Fibroblast of lung (primary cell): ENCODE measurements at regions not wholly inside any gene's neighbourhood (a gene's known extent, or its start where the extent isn't known, plus 50 kb on each side); places are given as distances from the start of the nearest gene placed in this dataset.
A peak's percentile ranks its signal among the peaks of the same experiment; 100 is the strongest.

Source experiments
- DNase-seq, 2 donors: peaks; one replicate each; pipeline versions ENCODE4 v3.0.0 to v3.0.0-alpha.2; 2010; ENCODE audit warnings: low read depth in 2 of 2
- H2AFZ ChIP-seq: 2 replicates; pipeline ENCODE4 v1.5.1; 2012; ENCODE audit warnings: low read length, control low read depth, inconsistent platforms
- H3K27ac ChIP-seq: 2 replicates; pipeline ENCODE4 v1.5.1; 2011; ENCODE audit warnings: low read length, control low read depth; ENCODE audit not compliant: insufficient read depth
- H3K27me3 ChIP-seq: 2 replicates; pipeline ENCODE4 v1.5.1; 2011; ENCODE audit warnings: mild to moderate bottlenecking, low read length; ENCODE audit not compliant: control insufficient read depth, insufficient read depth
- H3K36me3 ChIP-seq: 2 replicates; pipeline ENCODE4 v1.5.1; 2011; ENCODE audit warnings: low read length; ENCODE audit not compliant: control insufficient read depth, insufficient read depth
- H3K4me1 ChIP-seq: 2 replicates; pipeline ENCODE4 v1.5.1; 2011; ENCODE audit warnings: low read length; ENCODE audit not compliant: control insufficient read depth, insufficient read depth; ENCODE audit errors: extremely low read depth
- H3K4me2 ChIP-seq: 2 replicates; pipeline ENCODE4 v1.5.1; 2011; ENCODE audit warnings: low read length, control low read depth; ENCODE audit not compliant: insufficient read depth; ENCODE audit errors: extremely low read depth
- H3K4me3 ChIP-seq, 4 experiments: fragments of 200-600 bp in 1 of 4; sonication (generic) in 1 of 4; replicated peaks in 1 of 4; 2 replicates each; pipeline ENCODE4 v1.5.1; 2011 to 2016; ENCODE audit warnings: low read length in 4 of 4, low read depth in 3 of 4, mild to moderate bottlenecking in 3 of 4, control low read depth in 2 of 4, inconsistent platforms in 1 of 4, mixed read lengths in 1 of 4; ENCODE audit not compliant: insufficient read depth in 1 of 4; ENCODE audit errors: control extremely low read depth in 1 of 4
- H3K79me2 ChIP-seq: 2 replicates; pipeline ENCODE4 v1.5.1; 2012; ENCODE audit warnings: mild to moderate bottlenecking, low read length, inconsistent platforms; ENCODE audit not compliant: control insufficient read depth, insufficient read depth
- H3K9ac ChIP-seq: 2 replicates; pipeline ENCODE4 v1.5.1; 2011; ENCODE audit warnings: mild to moderate bottlenecking, low read length, control low read depth; ENCODE audit not compliant: insufficient read depth
- H3K9me3 ChIP-seq: 2 replicates; pipeline ENCODE4 v1.5.1; 2012; ENCODE audit warnings: low read depth, low read length; ENCODE audit not compliant: control insufficient read depth, insufficient read depth
- H4K20me1 ChIP-seq: 2 replicates; pipeline ENCODE4 v1.5.1; 2011; ENCODE audit warnings: low read length; ENCODE audit not compliant: control insufficient read depth, insufficient read depth; ENCODE audit errors: extremely low read depth
- EZH2 ChIP-seq: IDR thresholded peaks from 2 replicates; pipeline ENCODE4 v1.5.1; 2012; ENCODE audit warnings: low read length, control low read depth, mild to moderate bottlenecking; ENCODE audit errors: missing control alignments
- TF ChIP-seq, protein P1 (sequence below), 2 donors: IDR thresholded peaks in 1 of 2; conservative IDR thresholded peaks in 1 of 2; 1 replicate in 1 of 2; 2 replicates in 1 of 2; pipeline ENCODE4 v1.5.1; 2011 to 2012; ENCODE audit warnings: low read length in 2 of 2, control low read depth in 1 of 2, inconsistent platforms in 1 of 2, low read depth in 1 of 2, mild to moderate bottlenecking in 1 of 2

DNA sequence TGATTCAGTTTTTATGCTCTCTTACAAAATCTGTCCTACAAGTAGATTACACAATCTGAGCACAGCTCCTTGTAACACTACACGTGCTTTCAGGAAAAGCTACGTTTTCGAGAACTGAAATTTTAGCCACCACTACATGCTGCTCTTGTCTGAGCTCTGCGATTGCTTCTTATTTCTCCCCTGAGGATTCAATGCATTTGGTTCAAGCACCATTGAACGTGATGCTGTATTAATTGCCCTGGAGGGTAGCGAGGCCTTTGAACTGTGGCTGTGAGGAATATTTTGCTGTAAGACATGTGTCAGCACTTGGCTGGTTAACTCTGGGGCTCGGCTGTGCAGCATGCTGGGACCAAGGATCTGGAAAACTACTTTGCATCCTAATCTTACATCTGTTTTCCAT, 405.8 kb downstream of the EPHA4 start:
- no peaks in the 10 kb centered on the region for H3K36me3 ChIP-seq
- H4K20me1 ChIP-seq = no peaks in the 10 kb centered on the region
- H3K27me3 ChIP-seq = no peaks in the 10 kb centered on the region
- no peak overlapping the region for H2AFZ ChIP-seq
- no peak overlapping the region for H3K27ac ChIP-seq
- no peaks in the 10 kb centered on the region for H3K9me3 ChIP-seq
- H3K4me1 ChIP-seq = no peaks in the 10 kb centered on the region
- peak in 1 of 2 donors; percentile 90 for DNase-seq
- no peak overlapping the region for H3K4me3 ChIP-seq
- H3K79me2 ChIP-seq = no peaks in the 10 kb centered on the region
- no peak overlapping the region for H3K4me2 ChIP-seq
- TF ChIP-seq EZH2 = no peak
- no peak overlapping the region for H3K9ac ChIP-seq

DNA sequence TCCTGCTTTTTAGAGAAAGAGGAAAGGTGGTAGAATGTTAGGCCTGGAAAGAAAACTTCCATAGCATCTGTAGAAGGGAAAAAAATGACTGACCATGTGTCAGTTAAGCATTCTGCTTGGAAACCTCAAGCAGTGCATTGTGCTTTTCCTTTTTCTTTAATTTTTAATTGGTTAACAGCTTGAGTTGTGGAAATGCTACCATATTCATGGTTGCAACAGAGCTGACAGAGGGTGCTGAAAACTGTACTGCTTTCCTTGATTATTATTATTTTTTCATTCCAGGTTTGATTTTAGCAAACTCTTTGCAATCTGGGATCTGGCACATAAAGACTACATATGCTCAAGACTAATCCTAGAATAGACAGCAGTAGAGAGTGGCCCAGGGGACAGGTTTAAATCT, 404.5 kb downstream of the EPHA4 start:
- Histone ChIP-seq H3K4me1 (no peaks in the 10 kb centered on the region), H3K9me3 (no peaks in the 10 kb centered on the region), H3K27me3 (no peaks in the 10 kb centered on the region), H3K27ac (no peak overlapping the region), H2AFZ (no peak overlapping the region), H4K20me1 (no peaks in the 10 kb centered on the region), H3K36me3 (no peaks in the 10 kb centered on the region), H3K9ac (no peak overlapping the region), H3K4me3 (no peak overlapping the region), H3K4me2 (no peak overlapping the region), H3K79me2 (no peaks in the 10 kb centered on the region)
- DNase-seq = no peak
- TF ChIP-seq EZH2 = no peak
- TF ChIP-seq, protein P1, sequence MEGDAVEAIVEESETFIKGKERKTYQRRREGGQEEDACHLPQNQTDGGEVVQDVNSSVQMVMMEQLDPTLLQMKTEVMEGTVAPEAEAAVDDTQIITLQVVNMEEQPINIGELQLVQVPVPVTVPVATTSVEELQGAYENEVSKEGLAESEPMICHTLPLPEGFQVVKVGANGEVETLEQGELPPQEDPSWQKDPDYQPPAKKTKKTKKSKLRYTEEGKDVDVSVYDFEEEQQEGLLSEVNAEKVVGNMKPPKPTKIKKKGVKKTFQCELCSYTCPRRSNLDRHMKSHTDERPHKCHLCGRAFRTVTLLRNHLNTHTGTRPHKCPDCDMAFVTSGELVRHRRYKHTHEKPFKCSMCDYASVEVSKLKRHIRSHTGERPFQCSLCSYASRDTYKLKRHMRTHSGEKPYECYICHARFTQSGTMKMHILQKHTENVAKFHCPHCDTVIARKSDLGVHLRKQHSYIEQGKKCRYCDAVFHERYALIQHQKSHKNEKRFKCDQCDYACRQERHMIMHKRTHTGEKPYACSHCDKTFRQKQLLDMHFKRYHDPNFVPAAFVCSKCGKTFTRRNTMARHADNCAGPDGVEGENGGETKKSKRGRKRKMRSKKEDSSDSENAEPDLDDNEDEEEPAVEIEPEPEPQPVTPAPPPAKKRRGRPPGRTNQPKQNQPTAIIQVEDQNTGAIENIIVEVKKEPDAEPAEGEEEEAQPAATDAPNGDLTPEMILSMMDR (conservative IDR thresholded peaks at IDR 0.05 in 1 of 2, IDR thresholded peaks at IDR 0.05 in 1 of 2; ENCODE audit: low read depth in 1 of 2, low read length in 2 of 2) = no peak

DNA sequence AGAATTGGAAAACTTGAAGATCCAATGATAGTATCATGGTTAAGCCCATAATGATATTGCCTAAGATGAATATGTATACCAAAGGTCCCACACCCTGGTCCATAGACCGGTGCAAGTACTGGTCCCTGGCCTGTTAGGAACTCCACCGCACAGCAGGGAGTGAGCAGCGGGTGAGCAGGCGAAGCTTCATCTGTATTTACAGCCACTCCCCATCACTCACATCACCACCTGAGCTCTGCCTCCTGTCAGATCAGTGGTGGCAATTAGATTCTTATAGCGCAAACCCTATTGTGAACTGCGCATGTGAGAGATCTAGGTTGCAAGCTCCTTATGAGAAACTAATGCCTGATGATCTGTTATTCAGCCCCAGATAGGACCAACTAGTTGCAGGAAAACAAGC, 402.4 kb downstream of the EPHA4 start:
- no peak for DNase-seq
- Histone ChIP-seq H3K79me2 (no peaks in the 10 kb centered on the region), H3K4me3 (no peak overlapping the region), H3K36me3 (no peaks in the 10 kb centered on the region), H3K9ac (no peak overlapping the region), H3K27me3 (no peaks in the 10 kb centered on the region), H4K20me1 (no peaks in the 10 kb centered on the region), H3K4me1 (no peaks in the 10 kb centered on the region), H3K9me3 (no peaks in the 10 kb centered on the region), H2AFZ (no peak overlapping the region), H3K4me2 (no peak overlapping the region), H3K27ac (no peak overlapping the region)
- TF ChIP-seq, protein P1 (conservative IDR thresholded peaks at IDR 0.05 in 1 of 2, IDR thresholded peaks at IDR 0.05 in 1 of 2; ENCODE audit: low read depth in 1 of 2, low read length in 2 of 2) = no peak
- TF ChIP-seq EZH2 = no peak

DNA sequence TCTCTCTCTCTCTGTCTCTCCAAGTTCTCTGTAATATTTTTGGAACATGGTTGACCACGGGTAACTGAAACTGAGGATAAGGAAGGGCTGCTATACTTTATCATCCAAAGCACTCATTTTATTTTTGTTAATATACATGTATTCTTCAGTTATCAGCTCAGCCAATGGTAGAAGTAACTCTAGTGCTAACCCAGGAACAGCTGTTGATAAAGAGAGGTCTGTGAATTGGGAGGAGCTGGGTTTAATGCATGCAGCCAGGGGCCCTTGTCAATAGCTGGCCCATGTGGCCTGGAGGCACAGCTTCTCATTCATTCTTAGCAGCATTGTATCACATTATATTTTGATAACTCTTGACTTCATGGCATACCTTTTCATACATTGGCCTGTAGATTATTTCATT, 401.6 kb downstream of the EPHA4 start:
- H4K20me1 ChIP-seq = no peaks in the 10 kb centered on the region
- no peaks in the 10 kb centered on the region for H3K4me1 ChIP-seq
- no peak for TF ChIP-seq EZH2
- TF ChIP-seq, protein P1 (conservative IDR thresholded peaks at IDR 0.05 in 1 of 2, IDR thresholded peaks at IDR 0.05 in 1 of 2; ENCODE audit: low read depth in 1 of 2, low read length in 2 of 2) = no peak
- no peaks in the 10 kb centered on the region for H3K79me2 ChIP-seq
- no peak overlapping the region for H3K9ac ChIP-seq
- no peak overlapping the region for H3K27ac ChIP-seq
- no peak overlapping the region for H3K4me3 ChIP-seq
- no peaks in the 10 kb centered on the region for H3K9me3 ChIP-seq
- DNase-seq = no peak
- H3K27me3 ChIP-seq = no peaks in the 10 kb centered on the region
- H3K4me2 ChIP-seq = no peak overlapping the region
- H3K36me3 ChIP-seq = no peaks in the 10 kb centered on the region
- no peak overlapping the region for H2AFZ ChIP-seq
